Activated CD8-positive, alpha-beta memory T cell treated with anti-CD3 and anti-CD28 coated beads for 24 hours (primary cell): ENCODE measurements at regions not wholly inside any gene's neighbourhood (a gene's known extent, or its start where the extent isn't known, plus 50 kb on each side); places are given as distances from the start of the nearest gene placed in this dataset.
"Not testable (repeated sequence)": the region's sequence is repeated elsewhere in the genome, so short reads cannot be mapped to it uniquely, and the experiment has no call there.

Experiments used
- DNase-seq: peaks from one replicate; pipeline ENCODE4 v3.0.0-alpha.2; 2020

- DNase-seq: no peak
These were observed 67.7 kb downstream of the SMIM20 start for GRCh38 chr4:25981749-25982148.

GRCh38 chr4:25982962-25983361 lies 68.9 kb downstream of the SMIM20 start:
- no peak for DNase-seq

DNA sequence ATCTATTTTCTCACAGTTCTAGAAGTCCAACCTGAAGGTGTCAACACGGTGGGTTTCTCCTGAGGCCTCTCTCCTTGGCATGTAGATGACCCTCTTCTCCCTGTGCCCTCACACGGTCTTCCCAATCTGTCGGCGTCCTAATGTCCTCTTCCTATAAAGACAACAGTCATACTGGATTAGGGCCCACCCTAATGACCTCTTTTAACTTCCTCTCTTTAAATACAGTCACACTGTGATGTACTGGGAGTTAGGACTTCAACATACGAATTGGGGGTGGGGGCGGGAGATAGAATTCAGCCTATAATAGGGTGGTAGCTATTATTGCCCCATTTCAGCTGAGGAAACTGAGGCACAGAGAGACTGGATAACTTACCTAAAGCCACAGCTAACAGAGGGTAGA lies 70.2 kb downstream of the SMIM20 start:
- no peak for DNase-seq

DNA sequence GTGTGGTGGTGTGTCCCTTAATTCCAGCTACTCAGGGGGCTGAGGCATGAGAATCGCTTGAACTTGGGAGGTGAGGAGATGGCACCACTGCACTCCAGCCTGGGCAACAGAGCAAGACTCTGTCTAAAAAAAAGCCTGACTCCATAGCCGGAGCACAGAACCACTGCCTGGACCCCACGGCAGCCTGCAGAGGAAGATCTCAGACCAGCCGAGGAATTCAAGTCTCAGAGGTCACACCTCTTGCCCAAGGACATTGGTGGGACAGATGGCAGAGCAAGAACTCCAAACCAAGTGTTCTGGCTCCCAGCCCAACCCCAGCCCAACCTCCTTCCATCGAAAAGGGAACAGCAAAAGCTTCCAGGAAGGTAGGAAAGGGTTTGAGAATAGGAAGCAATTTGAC lies 70.8 kb downstream of the SMIM20 start:
- DNase-seq: no peak

DNA sequence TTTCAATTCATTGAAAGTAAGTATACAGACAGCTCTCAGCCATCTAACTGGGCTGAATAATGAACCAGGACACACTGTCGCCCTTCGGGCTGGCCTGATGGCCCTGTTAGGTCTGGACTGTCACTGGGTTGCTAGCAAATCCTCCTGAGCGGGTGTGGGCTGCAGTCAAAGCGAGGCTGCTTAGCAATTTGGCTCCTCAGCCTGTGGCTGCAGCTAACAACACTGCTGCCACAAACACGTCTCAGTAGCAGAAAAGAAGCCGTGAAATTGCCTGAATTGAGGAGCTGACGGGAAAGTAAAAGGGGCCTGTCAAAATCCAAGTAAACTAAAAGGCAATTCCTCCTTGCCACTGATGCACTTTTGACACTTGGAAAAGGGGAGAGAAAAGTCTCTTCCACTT lies 72.8 kb downstream of the SMIM20 start:
- DNase-seq: peak; percentile 13

DNA sequence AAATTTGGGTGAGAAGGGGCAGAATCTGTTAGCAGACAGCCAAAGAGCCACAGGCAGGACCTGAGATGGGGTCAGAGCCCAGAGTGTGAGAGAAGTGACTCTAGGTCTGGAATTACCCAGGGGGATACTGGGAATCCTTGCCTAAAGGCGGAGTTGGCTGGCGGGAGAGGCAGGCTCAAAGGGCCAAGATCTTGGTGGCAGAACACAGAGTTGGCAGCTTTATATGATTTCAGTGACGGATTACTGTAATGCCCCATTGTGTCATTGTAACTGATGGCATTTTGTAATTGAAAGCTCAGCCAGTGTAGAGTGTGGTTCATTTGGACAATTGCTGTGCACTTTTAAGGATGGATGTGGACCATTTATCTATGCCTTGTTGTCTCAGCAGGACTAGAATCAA lies 77.3 kb downstream of the SMIM20 start:
- no peak for DNase-seq

DNA sequence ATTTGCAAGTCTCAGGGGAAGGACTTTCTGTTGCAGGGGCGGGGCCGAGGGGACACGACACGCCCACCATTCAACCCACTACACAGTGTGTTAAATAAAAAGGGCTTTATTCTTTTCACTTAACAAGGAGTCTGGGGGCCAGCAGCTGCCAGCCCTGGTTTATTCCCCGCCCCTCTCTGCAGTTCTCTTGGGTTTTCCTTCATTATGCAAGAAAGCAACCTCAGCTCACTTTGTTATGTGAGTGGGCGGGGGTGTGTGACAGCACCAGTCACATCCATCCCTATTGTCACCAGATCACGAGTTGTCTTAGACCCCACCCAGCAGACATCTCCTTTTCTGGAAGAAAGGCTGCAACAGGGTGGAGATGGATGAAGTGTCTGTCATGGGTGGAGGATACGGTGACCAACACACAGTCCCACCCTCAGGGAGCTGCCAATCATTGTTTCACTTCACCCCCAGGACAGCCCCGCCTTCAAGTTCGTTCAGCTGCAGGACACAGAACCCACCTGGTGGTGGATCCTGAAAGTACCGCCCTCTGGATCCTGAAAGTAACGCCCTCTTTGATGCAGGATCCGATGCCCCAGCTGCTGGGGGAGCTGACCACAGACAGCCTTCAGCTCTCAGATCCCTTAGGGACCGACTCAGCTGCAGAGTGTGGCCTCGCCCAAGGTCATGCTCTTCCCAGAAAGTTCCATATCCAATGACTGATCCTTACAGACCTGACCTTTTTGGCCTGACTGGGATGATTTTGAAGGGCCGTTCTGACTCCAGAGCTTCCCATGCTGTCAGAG lies 79.6 kb downstream of the SMIM20 start:
- DNase-seq: peak; percentile 59

DNA sequence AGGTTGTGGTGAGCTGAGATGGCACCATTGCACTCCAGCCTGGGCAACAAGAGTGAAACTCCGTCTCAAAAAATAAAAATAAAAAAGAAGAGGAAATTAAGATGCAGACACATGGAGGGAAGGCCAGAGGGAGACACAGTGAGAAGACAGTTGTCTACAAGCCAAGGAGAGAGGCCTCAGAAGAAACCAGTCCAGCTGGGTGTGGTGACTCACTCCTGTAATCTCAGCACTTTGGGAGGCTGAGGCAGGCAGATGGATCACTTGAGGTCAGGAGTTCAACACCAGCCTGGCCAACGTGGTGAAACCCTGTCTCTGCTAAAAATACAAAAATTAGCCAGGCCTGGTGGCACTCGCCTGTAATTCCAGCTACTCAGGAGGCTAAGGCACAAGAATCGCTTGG lies 80.6 kb downstream of the SMIM20 start:
- DNase-seq: not testable (repeated sequence)

DNA sequence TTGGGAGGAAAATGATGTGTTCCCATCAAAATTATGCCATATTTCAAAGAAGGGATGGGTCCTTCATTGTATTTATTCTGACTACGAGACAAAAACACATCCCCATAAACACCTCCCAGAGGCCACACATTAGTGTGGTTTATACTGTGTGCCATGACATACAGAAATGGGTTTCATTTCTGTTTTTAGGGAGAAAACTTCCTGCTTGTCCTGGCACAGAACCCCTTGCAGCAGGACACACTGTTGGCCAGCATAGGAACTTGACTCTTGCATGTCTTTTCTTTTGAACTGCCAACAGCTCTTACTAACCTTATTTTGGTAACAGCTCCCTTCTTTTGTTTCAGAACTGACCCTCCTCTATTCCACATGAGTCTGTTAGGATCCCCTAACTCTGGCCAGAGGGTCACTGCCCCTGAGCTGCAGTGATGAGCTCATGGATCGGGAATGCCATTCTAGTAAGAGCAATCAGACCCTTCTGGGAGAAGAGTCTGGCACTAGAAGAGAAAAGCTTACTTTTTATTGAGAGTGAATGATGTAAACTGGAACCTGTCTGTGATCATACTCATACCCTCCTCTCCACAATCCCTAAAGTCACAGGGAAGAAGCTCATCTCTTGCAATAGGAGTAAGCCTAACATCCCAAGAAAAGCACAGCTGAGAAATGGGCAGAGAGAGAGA lies 86.4 kb downstream of the SMIM20 start:
- no peak for DNase-seq

DNA sequence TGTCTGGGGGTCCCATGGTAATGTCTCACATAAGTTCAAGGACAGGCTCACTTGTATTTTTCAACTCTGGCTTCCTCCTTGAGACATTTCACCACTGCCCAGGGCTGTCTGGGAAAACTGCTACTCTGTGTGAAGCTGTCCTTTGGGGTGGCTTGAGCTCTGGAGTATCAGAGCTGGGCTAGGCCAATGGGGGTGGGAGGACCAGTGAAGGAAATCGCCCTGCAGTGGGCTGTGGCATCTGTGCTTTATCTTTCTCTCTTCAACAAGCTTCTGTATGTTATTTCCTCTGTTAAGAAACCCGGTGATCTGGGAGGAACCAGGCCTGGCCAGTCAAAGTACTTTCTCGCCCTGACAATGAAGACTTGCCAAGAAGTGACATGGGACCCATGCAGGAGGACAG lies 87.4 kb downstream of the SMIM20 start:
- DNase-seq: no peak

- DNase-seq: no peak
These were observed 87.8 kb downstream of the SMIM20 start for GRCh38 chr4:26001816-26002215.

GRCh38 chr4:26003056-26003455 lies 89.0 kb downstream of the SMIM20 start:
- no peak for DNase-seq

GRCh38 chr4:26004290-26004689 lies 90.3 kb downstream of the SMIM20 start:
- DNase-seq: no peak

- no peak for DNase-seq
These were observed 91.7 kb downstream of the SMIM20 start for GRCh38 chr4:26005764-26006163.

DNA sequence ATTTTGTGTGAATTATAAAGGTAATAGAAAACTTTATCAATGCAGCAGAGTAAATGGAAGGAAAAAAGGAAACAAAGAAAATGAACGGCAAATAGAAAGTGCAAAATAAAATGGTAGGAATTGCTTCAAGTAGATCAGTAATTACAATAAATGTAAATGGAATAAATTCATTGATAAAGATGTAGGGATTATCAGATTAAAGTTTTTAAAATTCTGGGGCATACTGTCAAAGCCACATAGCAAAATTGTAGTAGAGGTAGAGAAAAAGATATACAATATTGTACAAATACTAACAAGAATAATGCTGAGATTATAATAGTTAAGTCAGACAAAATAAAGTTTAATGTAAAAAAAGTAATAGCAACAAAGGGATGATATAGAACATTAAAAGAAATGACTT lies 94.7 kb downstream of the SMIM20 start:
- DNase-seq: no peak

DNA sequence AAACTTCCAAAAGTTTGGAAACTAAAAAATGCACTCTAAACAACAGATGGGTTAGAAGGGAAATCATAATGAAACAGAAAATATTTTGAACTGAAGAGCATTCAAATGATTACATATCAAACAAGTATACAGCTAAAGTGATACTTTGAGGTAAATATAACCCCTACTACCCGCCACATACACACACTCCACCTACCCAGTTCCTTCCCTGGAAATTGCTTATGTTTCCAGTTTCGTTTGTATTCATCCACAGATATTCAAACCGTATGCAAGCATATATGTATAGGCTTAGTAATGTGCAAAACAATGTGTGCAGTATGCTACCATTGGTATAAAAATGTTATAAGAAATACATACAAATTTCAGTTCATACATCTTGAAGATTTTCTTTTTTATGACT lies 95.5 kb downstream of the SMIM20 start:
- DNase-seq: no peak

DNA sequence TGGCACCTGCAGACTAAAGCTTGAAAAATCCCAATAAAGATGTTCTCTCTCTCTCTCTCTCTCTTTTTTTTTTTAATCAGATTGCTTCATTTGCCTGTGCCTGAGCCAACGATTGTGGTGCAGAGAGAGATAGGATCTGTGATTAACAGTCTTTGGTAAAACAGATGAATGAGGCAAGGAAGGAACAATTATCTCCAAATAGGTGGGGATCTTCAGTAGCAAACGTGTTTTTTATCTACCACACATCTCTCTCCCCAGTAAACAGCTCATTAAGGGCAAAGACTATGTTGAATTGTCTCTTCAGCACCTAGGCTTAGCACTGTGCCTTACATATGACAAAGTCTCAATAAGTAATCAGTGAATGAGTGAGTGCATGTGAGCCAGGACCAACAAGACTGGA lies 96.3 kb downstream of the SMIM20 start:
- no peak for DNase-seq

GRCh38 chr4:26013629-26014028 lies 99.6 kb downstream of the SMIM20 start:
- no peak for DNase-seq

- peak; percentile 43 for DNase-seq
These were observed 101.2 kb downstream of the SMIM20 start for GRCh38 chr4:26015133-26015651.

- DNase-seq: no peak
These were observed 101.9 kb downstream of the SMIM20 start for GRCh38 chr4:26015906-26016305.

DNA sequence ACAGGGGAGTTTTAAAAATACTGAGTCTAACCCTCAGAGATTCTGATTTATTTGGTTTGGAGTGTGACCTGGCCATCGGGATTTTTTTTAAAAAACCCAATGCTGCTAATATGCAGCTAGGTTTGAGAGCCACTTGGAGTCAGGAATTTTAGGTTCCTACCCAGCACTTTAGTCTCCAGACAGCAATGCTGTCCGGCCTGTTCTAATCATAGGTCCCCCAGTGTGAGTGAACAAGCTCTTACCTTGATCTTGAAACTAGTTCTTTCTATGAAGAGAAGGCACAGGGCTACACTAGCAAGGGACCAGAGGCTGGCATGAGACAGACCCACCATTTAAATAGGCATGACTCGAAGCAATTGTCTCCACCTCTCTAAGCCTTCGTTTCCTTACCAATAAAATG lies 103.5 kb downstream of the SMIM20 start:
- DNase-seq: no peak

DNA sequence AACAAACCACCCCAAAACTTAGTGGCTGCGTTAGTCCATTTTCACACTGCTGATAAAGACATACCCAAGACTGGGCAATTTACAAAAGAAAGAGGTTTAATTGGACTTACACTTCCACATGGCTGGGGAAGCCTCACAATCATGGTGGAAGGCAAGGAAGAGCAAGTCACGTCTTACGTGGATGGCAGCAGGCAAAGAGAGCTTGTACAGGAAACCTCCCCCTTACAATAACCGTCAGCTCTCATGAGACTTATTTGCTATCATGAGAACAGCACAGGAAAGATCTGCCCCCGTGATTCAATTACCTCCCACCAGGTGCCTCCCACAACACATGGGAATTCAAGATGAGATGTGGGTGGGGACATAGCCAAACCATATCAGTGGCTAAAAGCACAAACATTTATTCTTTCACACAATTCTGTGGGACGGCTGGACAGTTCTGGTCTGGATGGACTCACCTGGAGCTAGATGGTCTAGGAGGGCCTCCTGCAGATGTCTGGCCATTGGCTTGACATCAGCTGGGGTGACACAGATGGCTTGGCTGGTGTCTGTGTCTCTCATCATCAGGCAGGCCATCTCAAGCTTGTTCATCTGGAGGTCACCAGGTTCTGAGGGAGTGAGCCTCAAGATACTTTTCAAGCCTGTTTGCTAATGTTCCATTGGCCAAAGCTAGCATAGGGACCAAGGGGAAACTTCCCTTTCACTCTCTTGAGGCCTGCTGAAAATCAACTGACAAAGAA lies 104.1 kb downstream of the SMIM20 start:
- not testable (repeated sequence) for DNase-seq

DNA sequence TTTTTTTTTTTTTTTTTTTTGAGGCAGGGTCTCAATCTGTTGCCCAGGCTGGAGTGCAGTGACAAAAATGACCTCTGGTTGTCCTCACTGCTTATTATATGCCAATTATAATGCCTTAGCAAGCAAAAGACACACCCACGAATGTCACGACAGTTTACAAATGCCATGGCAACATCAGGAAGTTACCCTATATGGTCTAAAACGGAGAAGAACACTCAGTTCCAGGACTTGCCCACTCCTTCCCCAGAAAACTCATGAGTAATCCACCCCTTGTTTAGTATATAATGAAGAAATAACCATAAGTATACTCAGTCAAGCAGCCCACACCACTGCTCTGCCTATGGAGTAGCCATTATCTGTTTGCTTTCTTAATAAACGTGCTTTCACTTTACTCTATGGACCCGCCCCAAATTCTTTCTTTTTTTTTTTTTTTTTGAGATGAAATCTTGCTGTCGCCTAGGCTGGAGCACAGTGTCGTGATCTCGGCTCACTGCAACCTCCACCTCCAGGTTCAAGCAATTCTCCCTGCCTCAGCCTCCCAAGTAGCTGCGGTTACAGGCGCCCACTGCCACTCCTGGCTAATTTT lies 106.2 kb downstream of the SMIM20 start:
- peak; percentile 58 for DNase-seq
